Right atrium auricular region (tissue), 2 donors: ENCODE measurements at regions not wholly inside any gene's neighbourhood (a gene's known extent, or its start where the extent isn't known, plus 50 kb on each side); places are given as distances from the start of the nearest gene placed in this dataset.
A peak's percentile ranks its signal among the peaks of the same experiment; 100 is the strongest.
"Not testable (repeated sequence)": the region's sequence is repeated elsewhere in the genome, so short reads cannot be mapped to it uniquely, and the experiment has no call there.

ENCODE experiments used
- DNase-seq: peaks from one replicate; pipeline ENCODE4 v3.0.0-alpha.2; 2019; ENCODE audit warnings: low spot score
- H3K27ac ChIP-seq, 2 donors: fragments of 200-600 bp; sonication (generic); 1 replicate in 1 of 2; 2 replicates in 1 of 2; pipeline ENCODE4 v1.5.1; 2016 to 2019
- H3K27me3 ChIP-seq, 2 donors: fragments of 200-600 bp; sonication (generic); one replicate each; pipeline versions ENCODE4 v1.5.1 to v1.6.0; 2017 to 2019
- H3K36me3 ChIP-seq: fragments of 200-600 bp; sonication (generic); one replicate; pipeline ENCODE4 v1.5.1; 2016
- H3K4me1 ChIP-seq, 2 donors: fragments of 200-600 bp; sonication (generic); one replicate each; pipeline versions ENCODE4 v1.5.1 to v1.6.0; 2017 to 2019
- H3K4me3 ChIP-seq, 2 donors: fragments of 200-600 bp; sonication (generic); 1 replicate in 1 of 2; 2 replicates in 1 of 2; pipeline ENCODE4 v1.5.1; 2017 to 2019; ENCODE audit warnings: mild to moderate bottlenecking in 1 of 2, moderate library complexity in 1 of 2
- H3K9me3 ChIP-seq, 2 donors: fragments of 200-600 bp; sonication (generic); one replicate each; pipeline ENCODE4 v1.5.1; 2019
- CTCF ChIP-seq, 2 donors: fragments of 200-600 bp; sonication (generic); IDR thresholded peaks; one replicate each; pipeline ENCODE4 v1.5.1; 2019; ENCODE audit warnings: antibody characterized with exemption in 2 of 2

GRCh38 chr6:157176-157575 is 135.1 kb upstream of the DUSP22 start:
- not testable (repeated sequence) for H3K27me3 ChIP-seq, H3K36me3 ChIP-seq, DNase-seq, H3K4me1 ChIP-seq, H3K27ac ChIP-seq, H3K9me3 ChIP-seq, H3K4me3 ChIP-seq
- peak in 1 of 2 donors; percentile 18 for TF ChIP-seq CTCF (IDR thresholded peaks at IDR 0.05)

- H3K4me1 ChIP-seq, H3K36me3 ChIP-seq, H3K9me3 ChIP-seq, H3K4me3 ChIP-seq, H3K27ac ChIP-seq, DNase-seq, H3K27me3 ChIP-seq: not testable (repeated sequence)
These were observed 130.6 kb upstream of the DUSP22 start for GRCh38 chr6:161657-162056.

GRCh38 chr6:164720-165119 is 127.6 kb upstream of the DUSP22 start:
- no peak for DNase-seq
- TF ChIP-seq CTCF (IDR thresholded peaks at IDR 0.05) = no peak
- Histone ChIP-seq H3K4me3 (no peak overlapping the region), H3K9me3 (no peaks in the 10 kb centered on the region), H3K27me3 (no peaks in the 10 kb centered on the region), H3K36me3 (no peaks in the 10 kb centered on the region), H3K27ac (no peak overlapping the region), H3K4me1 (no peaks in the 10 kb centered on the region)

- no peak for TF ChIP-seq CTCF (IDR thresholded peaks at IDR 0.05)
- Histone ChIP-seq H3K9me3 (no peaks in the 10 kb centered on the region), H3K36me3 (no peaks in the 10 kb centered on the region), H3K27me3 (no peaks in the 10 kb centered on the region), H3K4me3 (no peak overlapping the region), H3K4me1 (no peaks in the 10 kb centered on the region), H3K27ac (no peak overlapping the region)
- no peak for DNase-seq
These were observed 127.0 kb upstream of the DUSP22 start for GRCh38 chr6:165263-165662.

- no peaks in the 10 kb centered on the region for H3K4me1 ChIP-seq
- no peak for DNase-seq
- H3K4me3 ChIP-seq = no peak overlapping the region
- H3K36me3 ChIP-seq = no peaks in the 10 kb centered on the region
- no peak for TF ChIP-seq CTCF (IDR thresholded peaks at IDR 0.05)
- H3K9me3 ChIP-seq = no peaks in the 10 kb centered on the region
- no peaks in the 10 kb centered on the region for H3K27me3 ChIP-seq
- no peak overlapping the region for H3K27ac ChIP-seq
These were observed 126.4 kb upstream of the DUSP22 start for GRCh38 chr6:165906-166305.

- DNase-seq = no peak
- H3K27ac ChIP-seq = no peak overlapping the region
- no peaks in the 10 kb centered on the region for H3K36me3 ChIP-seq
- no peak overlapping the region for H3K4me3 ChIP-seq
- no peaks in the 10 kb centered on the region for H3K27me3 ChIP-seq
- no peaks in the 10 kb centered on the region for H3K9me3 ChIP-seq
- no peaks in the 10 kb centered on the region for H3K4me1 ChIP-seq
- peak; percentile 18 to 73 for TF ChIP-seq CTCF (IDR thresholded peaks at IDR 0.05)
These were observed 123.3 kb upstream of the DUSP22 start for GRCh38 chr6:168865-169455.
